ENCODE measurements at regions not wholly inside any gene's neighbourhood (a gene's known extent, or its start where the extent isn't known, plus 50 kb on each side); places are given as distances from the start of the nearest gene placed in this dataset.

DNA sequence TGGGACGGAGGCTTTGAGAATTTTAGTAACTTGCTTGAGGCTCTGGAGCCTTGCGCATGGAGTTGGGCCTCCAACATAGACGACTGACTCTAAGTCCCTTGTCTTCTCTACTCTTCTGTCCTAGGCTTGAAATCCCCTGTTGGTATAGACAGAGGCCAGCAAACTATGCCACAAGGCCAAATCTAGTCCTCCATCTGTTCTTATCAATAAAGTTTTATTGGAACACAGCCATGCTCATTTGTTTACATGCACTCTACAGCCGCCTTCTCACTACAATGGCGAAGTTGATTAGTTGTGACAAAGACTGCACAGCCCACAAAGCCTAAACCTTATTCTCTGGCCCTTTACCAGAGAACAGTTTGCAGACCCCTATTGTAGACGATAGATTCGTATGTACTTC, 174.1 kb upstream of the ZFP64 start:
- DNase-seq (ENCODE audit: low read depth): no peak
- TF ChIP-seq, protein P1, sequence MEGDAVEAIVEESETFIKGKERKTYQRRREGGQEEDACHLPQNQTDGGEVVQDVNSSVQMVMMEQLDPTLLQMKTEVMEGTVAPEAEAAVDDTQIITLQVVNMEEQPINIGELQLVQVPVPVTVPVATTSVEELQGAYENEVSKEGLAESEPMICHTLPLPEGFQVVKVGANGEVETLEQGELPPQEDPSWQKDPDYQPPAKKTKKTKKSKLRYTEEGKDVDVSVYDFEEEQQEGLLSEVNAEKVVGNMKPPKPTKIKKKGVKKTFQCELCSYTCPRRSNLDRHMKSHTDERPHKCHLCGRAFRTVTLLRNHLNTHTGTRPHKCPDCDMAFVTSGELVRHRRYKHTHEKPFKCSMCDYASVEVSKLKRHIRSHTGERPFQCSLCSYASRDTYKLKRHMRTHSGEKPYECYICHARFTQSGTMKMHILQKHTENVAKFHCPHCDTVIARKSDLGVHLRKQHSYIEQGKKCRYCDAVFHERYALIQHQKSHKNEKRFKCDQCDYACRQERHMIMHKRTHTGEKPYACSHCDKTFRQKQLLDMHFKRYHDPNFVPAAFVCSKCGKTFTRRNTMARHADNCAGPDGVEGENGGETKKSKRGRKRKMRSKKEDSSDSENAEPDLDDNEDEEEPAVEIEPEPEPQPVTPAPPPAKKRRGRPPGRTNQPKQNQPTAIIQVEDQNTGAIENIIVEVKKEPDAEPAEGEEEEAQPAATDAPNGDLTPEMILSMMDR (IDR thresholded peaks at IDR 0.05; ENCODE audit: low read depth, low read length, missing control alignments): no peak
- H3K4me3 ChIP-seq (ENCODE audit: low read depth, low read length): no peak overlapping the region
- in situ Hi-C loops (cut with HindIII; ENCODE audit: low sequenced_read_pairs): no loop called here

DNA sequence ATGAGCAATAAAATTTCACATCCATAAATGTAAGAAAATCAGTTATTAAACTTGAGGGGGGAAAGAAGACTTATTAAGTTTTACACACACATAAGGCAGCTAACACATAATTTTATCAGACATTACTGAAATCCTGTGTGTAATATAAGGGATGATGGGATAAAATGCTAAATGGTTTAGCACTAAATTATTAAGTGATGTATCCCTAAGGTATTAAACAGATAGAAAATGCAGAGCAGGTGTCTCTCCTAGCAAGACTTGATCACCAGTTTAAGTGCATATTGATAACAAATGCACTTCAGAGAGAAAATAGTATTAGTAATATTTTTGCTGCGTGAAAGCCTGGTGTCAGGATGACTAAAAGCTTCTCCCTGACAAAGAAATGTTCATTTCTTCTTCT, 172.8 kb upstream of the ZFP64 start:
- in situ Hi-C loops (cut with HindIII; ENCODE audit: low sequenced_read_pairs): no loop called here
- no peak overlapping the region for H3K4me3 ChIP-seq (ENCODE audit: low read depth, low read length)
- DNase-seq (ENCODE audit: low read depth): no peak
- TF ChIP-seq, protein P1 (IDR thresholded peaks at IDR 0.05; ENCODE audit: low read depth, low read length, missing control alignments): no peak

DNA sequence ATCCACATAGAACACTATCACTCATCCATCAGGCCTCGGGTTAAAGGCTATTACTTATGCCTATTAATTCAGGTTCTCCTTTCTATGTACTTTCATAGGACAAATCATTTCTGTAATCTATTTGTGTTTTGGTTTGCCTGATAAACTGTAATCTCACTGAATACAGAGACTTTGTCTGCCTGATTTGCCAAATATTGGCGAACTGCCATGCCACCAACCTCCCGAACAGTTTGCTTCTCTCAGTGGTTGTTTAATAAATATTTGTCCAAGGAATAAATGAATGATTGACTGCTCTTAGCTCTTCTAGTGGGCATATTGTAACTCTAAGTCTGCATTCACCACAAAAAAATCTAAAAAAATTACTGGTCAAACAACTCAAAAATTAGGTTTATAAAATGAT, 170.1 kb upstream of the ZFP64 start:
- TF ChIP-seq, protein P1 (IDR thresholded peaks at IDR 0.05; ENCODE audit: low read depth, low read length, missing control alignments): no peak
- no peak overlapping the region for H3K4me3 ChIP-seq (ENCODE audit: low read depth, low read length)
- DNase-seq (ENCODE audit: low read depth): no peak
- in situ Hi-C loops (cut with HindIII; ENCODE audit: low sequenced_read_pairs): no loop called here

DNA sequence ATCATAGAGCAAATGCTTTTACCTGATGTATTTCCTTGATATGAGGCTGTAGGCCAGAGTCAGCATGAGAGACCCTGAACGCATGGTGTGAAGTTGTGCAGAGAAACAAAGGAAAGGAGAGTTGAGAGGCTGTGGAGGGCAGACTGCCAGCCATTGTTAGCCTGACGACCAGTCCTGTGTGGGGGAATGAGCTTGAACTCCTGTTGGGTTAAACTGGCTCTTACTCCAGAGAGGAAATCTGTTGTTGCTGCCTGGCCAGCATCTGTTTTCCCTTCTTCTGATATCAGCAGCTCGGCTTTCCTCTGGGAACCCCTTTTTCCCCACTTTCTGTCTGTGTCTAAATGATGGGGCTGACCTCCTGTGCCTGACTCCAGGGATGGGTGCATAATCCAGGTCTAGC, 158.2 kb upstream of the ZFP64 start:
- no peak for DNase-seq (ENCODE audit: low read depth)
- H3K4me3 ChIP-seq (ENCODE audit: low read depth, low read length): no peak overlapping the region
- TF ChIP-seq, protein P1 (IDR thresholded peaks at IDR 0.05; ENCODE audit: low read depth, low read length, missing control alignments): no peak
- in situ Hi-C loops (cut with HindIII; ENCODE audit: low sequenced_read_pairs): no loop called here

DNA sequence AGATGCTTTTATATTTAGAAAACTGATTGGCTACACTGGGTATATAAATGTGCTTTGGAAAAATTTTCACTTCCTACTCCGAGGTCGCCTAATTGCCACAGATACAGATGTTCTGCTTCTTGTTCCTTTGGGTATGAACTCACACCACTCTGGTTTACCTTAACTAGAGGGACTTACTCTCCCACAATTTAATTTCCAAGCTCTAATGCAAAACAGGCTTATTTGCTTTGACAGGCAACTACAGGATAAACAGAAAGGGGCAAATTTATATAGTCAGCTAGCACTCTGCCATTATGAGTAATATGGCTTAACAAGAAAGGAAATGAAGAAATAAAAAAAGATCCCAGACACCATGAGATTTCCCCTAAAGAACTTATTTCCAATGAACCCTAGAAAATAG, 156.9 kb upstream of the ZFP64 start:
- in situ Hi-C loops (cut with HindIII; ENCODE audit: low sequenced_read_pairs): no loop called here
- no peak overlapping the region for H3K4me3 ChIP-seq (ENCODE audit: low read depth, low read length)
- TF ChIP-seq, protein P1 (IDR thresholded peaks at IDR 0.05; ENCODE audit: low read depth, low read length, missing control alignments): no peak
- DNase-seq (ENCODE audit: low read depth): no peak

DNA sequence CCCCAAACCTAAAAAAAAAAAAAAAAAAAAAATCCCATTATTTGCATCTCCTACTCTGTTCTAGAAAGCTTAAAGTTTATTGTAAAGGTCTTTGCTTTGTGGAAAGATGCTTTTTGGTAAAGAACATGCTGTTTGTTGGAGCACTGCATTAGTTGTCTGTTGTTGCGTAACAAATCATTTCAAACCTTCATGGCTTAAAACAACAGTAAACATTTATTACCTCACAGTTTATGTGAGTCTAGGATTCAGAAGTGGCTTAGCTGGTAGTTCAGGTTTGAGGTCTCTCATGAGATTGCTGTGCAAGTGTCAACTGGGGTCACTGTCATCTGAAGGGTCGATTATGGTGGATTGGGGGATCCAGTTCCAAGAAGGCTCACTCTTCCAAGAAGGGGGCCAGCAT, 155.2 kb upstream of the ZFP64 start:
- in situ Hi-C loops (cut with HindIII; ENCODE audit: low sequenced_read_pairs): no loop called here
- DNase-seq (ENCODE audit: low read depth): no peak
- H3K4me3 ChIP-seq (ENCODE audit: low read depth, low read length): no peak overlapping the region
- TF ChIP-seq, protein P1 (IDR thresholded peaks at IDR 0.05; ENCODE audit: low read depth, low read length, missing control alignments): no peak

DNA sequence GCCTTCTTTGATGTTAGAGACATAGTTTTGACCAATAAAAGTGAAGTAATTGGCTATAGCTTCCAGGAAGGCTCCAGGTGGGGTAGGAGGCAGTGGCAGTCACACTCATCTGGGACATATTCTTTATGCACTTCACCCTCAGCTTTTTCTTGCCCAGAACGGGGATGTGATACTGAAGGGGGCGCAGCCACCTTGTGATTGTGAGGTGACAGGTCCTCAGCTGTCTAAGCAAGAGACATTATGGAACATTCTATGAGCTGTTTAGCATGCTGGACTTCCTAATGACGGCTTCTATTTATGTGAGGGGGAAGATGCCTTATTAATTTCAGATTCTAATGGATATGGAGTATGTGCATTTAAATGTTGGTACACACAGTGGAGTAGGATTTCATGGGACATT, 151.3 kb upstream of the ZFP64 start:
- TF ChIP-seq, protein P1 (IDR thresholded peaks at IDR 0.05; ENCODE audit: low read depth, low read length, missing control alignments): no peak

More for the DNA sequence above, 151.3 kb upstream of the ZFP64 start:
- H3K4me3 ChIP-seq (ENCODE audit: low read depth, low read length): no peak overlapping the region
- in situ Hi-C loops (cut with HindIII; ENCODE audit: low sequenced_read_pairs): no loop called here
- no peak for DNase-seq (ENCODE audit: low read depth)
